ENCODE measurements at regions not wholly inside any gene's neighbourhood (a gene's known extent, or its start where the extent isn't known, plus 50 kb on each side); places are given as distances from the start of the nearest gene placed in this dataset.

DNA sequence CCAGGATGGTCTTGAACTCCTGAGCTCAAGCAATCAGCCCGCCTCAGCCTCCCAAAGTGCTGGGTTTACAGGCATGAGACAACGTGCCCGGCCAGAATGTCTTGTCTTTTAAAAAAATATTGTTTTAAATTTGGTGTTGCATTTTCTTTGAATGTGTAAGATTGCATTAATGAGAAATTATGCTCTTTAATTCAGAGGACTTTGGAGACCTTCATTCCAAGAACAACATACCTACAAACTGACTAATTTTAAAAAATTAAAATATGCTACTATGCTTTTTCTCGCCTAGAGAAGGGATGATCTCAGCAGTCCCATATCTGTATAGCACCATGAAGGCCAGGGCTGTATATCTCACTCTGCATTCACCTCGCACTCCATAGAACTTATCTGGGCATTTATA, 204.3 kb upstream of the SLC7A11 start:
- no peak for TF ChIP-seq POLR2A (IDR thresholded peaks at IDR 0.05)
- TF ChIP-seq, protein P1, sequence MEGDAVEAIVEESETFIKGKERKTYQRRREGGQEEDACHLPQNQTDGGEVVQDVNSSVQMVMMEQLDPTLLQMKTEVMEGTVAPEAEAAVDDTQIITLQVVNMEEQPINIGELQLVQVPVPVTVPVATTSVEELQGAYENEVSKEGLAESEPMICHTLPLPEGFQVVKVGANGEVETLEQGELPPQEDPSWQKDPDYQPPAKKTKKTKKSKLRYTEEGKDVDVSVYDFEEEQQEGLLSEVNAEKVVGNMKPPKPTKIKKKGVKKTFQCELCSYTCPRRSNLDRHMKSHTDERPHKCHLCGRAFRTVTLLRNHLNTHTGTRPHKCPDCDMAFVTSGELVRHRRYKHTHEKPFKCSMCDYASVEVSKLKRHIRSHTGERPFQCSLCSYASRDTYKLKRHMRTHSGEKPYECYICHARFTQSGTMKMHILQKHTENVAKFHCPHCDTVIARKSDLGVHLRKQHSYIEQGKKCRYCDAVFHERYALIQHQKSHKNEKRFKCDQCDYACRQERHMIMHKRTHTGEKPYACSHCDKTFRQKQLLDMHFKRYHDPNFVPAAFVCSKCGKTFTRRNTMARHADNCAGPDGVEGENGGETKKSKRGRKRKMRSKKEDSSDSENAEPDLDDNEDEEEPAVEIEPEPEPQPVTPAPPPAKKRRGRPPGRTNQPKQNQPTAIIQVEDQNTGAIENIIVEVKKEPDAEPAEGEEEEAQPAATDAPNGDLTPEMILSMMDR (IDR thresholded peaks at IDR 0.05) = no peak

Measured in uterus (tissue), 2 donors.